Urinary bladder (tissue), 3 donors: ENCODE measurements at regions not wholly inside any gene's neighbourhood (a gene's known extent, or its start where the extent isn't known, plus 50 kb on each side); places are given as distances from the start of the nearest gene placed in this dataset.
"Not testable (repeated sequence)": the region's sequence is repeated elsewhere in the genome, so short reads cannot be mapped to it uniquely, and the experiment has no call there.

Experiments used
- DNase-seq: peaks from one replicate; pipeline ENCODE4 v3.0.0-alpha.2; 2015; ENCODE audit errors: extremely low spot score
- H3K27ac ChIP-seq: one replicate; pipeline ENCODE4 v1.5.1; 2013; ENCODE audit warnings: low read depth, mild to moderate bottlenecking, moderate library complexity
- H3K36me3 ChIP-seq: one replicate; pipeline ENCODE4 v1.6.1; 2013; ENCODE audit warnings: mild to moderate bottlenecking, moderate library complexity; ENCODE audit not compliant: insufficient read depth
- H3K4me1 ChIP-seq: one replicate; pipeline ENCODE4 v1.6.1; 2013; ENCODE audit warnings: mild to moderate bottlenecking, moderate library complexity; ENCODE audit not compliant: insufficient read depth
- H3K4me3 ChIP-seq: one replicate; pipeline ENCODE4 v1.5.1; 2013; ENCODE audit warnings: low read depth, low read length
- WGBS: extraction: QIAGEN DNeasy Blood & Tissue Kit; methylation state at CpG from one replicate; pipeline ENCODE4 v1.1.7; 2013; 5-methylcytosine and 5-hydroxymethylcytosine counted together
- donor health status: healthy with polysubstance abuse.
- donor health status: healthy.

DNA sequence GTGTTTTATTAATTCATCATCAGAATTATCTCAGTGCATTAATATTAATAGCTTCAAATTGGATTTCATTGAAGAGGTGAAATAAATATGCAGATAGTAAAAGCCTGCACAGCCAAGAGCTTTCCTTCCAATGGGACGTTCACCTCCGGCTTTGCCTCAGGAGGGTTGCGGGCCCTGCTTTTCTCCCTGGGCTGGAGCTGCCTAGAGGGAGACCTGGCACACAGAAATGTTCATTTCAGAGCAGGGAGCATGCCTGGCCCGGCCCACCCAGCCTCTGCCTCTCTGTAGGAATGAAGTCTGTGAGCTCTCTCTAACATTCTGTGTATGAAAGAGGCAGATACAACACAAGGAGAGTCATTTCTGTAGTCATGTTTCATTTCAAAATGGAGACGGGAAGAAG lies 100.4 kb upstream of the IRX2 start:
- Histone ChIP-seq H3K36me3 (no peaks in the 10 kb centered on the region), H3K27ac (no peak overlapping the region), H3K4me1 (no peaks in the 10 kb centered on the region), H3K4me3 (no peak overlapping the region)
- 79% methylated on average over 5 of the region's 5 CpGs for WGBS
- no peak for DNase-seq

- Histone ChIP-seq H3K36me3 (no peaks in the 10 kb centered on the region), H3K4me1 (no peaks in the 10 kb centered on the region), H3K27ac (no peak overlapping the region), H3K4me3 (no peak overlapping the region)
- WGBS = 76% methylated on average over 6 of the region's 6 CpGs
- DNase-seq = no peak
Measured at GRCh38 chr5:2849429-2849828, 98.0 kb upstream of the IRX2 start.

DNA sequence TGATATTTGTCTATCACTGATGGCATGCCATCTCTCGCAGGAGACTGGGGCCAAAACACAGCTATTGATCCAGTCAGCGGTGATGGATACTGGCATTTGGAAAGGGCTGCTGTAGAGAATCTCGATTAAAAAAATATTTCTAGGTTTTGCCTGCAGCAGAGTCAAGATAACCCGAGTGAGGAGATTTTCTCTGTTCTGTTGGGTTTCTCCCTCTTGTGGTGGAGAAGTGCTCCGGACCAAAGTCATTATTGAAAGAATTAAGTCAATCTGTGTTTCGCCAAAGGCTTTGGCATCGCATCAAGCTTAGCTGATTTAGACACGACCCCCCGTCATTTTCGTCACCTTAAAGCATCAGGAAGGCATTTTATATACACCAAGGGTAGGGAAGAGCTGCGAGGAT lies 97.1 kb upstream of the IRX2 start:
- no peaks in the 10 kb centered on the region for H3K4me1 ChIP-seq
- H3K36me3 ChIP-seq = no peaks in the 10 kb centered on the region
- WGBS = 57% methylated on average over 11 of the region's 11 CpGs
- H3K4me3 ChIP-seq = no peak overlapping the region
- no peak overlapping the region for H3K27ac ChIP-seq
- DNase-seq = no peak

DNA sequence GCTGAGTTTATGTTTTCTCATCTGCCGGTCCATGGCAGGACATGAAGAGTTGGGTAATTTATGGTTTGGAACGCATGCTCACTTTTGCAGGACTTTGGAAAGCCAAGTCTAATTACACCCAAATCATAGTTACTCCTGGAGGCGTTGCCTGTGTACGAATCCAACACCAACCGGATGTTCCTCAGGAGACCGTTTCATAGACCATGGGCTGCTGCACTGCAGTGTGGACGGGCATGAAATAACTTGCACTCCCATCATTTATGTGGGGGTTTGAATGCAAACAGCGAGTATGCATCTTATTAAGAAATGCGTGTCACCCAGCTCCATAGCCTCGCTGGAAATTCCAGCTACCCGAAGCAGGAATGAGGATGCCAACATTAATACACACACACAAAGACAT lies 96.1 kb upstream of the IRX2 start:
- H3K4me1 ChIP-seq = no peaks in the 10 kb centered on the region
- 80% methylated on average over 11 of the region's 11 CpGs for WGBS
- no peaks in the 10 kb centered on the region for H3K36me3 ChIP-seq
- no peak for DNase-seq
- no peak overlapping the region for H3K4me3 ChIP-seq
- H3K27ac ChIP-seq = no peak overlapping the region

DNA sequence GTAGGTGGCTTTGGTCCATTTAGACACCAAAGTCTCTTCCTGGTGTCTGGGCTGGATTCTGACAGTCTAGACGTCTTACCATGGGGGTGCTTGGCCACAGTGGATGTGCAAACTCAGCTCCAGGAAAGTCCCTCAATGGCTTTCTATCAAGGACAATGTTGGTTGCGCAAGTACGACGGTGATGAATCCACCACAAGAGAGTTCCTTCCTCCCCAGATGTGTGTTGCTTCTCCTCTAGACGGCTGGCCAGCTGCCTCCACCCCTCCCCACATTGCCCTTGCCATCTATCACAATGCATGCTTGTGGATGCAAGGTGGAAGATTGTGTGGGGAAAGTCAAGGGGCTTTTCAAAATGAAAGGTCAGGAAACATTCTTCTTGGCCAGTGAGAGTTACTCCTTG lies 89.7 kb upstream of the IRX2 start:
- DNase-seq = no peak
- H3K36me3 ChIP-seq = no peaks in the 10 kb centered on the region
- H3K27ac ChIP-seq = no peak overlapping the region
- no peak overlapping the region for H3K4me3 ChIP-seq
- 73% methylated on average over 5 of the region's 5 CpGs for WGBS
- no peaks in the 10 kb centered on the region for H3K4me1 ChIP-seq

DNA sequence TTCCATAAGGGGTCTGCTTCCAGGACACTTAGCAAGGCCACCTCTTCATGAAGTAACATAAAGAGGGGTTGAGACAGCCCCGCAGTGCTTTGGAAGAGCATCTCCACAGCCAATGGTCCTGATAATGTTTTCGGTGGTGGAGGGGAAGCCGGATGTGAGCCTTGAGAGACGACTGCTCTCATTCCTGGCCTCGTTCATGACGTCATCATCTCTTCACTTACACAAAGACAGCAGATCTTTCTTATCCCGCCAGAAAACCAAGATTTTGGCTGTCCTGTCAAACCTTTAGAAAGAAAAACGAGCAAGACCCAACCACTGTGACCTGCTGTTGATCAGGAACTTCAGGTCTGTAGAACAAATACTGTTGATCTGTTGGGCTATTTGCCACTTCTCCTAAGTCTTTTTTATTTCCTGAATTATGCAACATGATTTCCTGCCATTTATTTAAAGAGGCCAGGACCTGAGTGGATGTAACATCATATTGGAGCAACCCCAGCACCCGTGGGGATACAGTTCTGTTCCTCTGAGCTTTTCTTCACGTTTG lies 89.0 kb upstream of the IRX2 start:
- WGBS = 67% methylated on average over 10 of the region's 10 CpGs
- Histone ChIP-seq H3K36me3 (no peaks in the 10 kb centered on the region), H3K4me3 (no peak overlapping the region), H3K4me1 (no peaks in the 10 kb centered on the region), H3K27ac (no peak overlapping the region)
- DNase-seq = no peak

GRCh38 chr5:2836133-2836532 lies 84.7 kb upstream of the IRX2 start:
- WGBS = 41% methylated on average over 5 of the region's 5 CpGs
- DNase-seq = no peak
- no peak overlapping the region for H3K27ac ChIP-seq
- H3K4me1 ChIP-seq = no peaks in the 10 kb centered on the region
- H3K4me3 ChIP-seq = no peak overlapping the region
- H3K36me3 ChIP-seq = no peaks in the 10 kb centered on the region

GRCh38 chr5:2833556-2833955 lies 82.1 kb upstream of the IRX2 start:
- DNase-seq = no peak
- WGBS = 25% methylated on average over 11 of the region's 11 CpGs
- no peaks in the 10 kb centered on the region for H3K36me3 ChIP-seq
- no peak overlapping the region for H3K27ac ChIP-seq
- H3K4me3 ChIP-seq = no peak overlapping the region
- no peaks in the 10 kb centered on the region for H3K4me1 ChIP-seq

DNA sequence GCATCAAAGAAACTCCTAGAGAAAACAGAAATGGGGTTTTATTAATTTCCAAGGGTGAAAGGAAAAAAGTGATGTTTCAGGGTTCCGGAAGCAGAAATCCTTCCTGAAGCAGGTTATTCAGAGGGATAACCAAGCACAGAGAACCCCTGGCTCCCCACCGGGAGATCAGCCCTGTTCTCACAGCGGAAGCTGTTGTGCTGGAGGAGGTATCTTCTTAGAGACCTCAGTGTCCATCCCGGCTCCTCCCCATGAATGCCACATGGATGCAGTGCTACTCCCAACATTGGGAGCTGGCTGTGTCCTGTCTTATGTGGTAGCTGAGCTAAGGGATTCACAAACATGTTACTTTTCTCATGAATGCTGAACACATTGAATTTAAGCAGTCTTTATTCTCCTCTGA lies 80.9 kb upstream of the IRX2 start:
- no peak overlapping the region for H3K27ac ChIP-seq
- no peaks in the 10 kb centered on the region for H3K4me1 ChIP-seq
- H3K4me3 ChIP-seq = no peak overlapping the region
- DNase-seq = no peak
- H3K36me3 ChIP-seq = no peaks in the 10 kb centered on the region
- 58% methylated on average over 4 of the region's 4 CpGs for WGBS

DNA sequence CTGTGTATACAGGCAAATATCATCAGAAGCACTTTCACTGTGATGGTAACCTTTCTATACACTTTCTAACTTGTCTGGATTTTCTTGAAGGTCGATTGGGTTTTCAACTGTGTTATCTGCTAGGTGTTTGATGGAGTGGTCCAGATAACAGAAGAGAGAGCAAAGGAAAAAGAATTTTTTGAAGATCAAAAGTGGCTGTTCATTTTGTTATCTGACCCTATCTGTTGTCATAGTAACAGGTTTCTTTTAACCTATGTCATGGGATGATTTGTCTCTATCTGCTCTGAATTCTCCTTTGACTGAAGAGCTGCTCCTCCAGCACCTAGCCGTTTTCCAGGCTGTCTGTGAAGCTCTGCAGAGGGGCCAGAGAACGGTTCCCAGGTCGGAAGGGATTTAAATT lies 77.8 kb upstream of the IRX2 start:
- Histone ChIP-seq H3K27ac (no peak overlapping the region), H3K36me3 (no peaks in the 10 kb centered on the region), H3K4me3 (no peak overlapping the region), H3K4me1 (no peaks in the 10 kb centered on the region)
- WGBS = 13% methylated on average over 4 of the region's 4 CpGs
- no peak for DNase-seq

- Histone ChIP-seq H3K4me3 (no peak overlapping the region), H3K36me3 (no peaks in the 10 kb centered on the region), H3K4me1 (no peaks in the 10 kb centered on the region), H3K27ac (no peak overlapping the region)
- WGBS = 79% methylated on average over 7 of the region's 7 CpGs
- no peak for DNase-seq
Measured at GRCh38 chr5:2818936-2819335, 67.5 kb upstream of the IRX2 start.

- no peaks in the 10 kb centered on the region for H3K4me1 ChIP-seq
- no peaks in the 10 kb centered on the region for H3K36me3 ChIP-seq
- DNase-seq = no peak
- 48% methylated on average over 5 of the region's 5 CpGs for WGBS
- H3K4me3 ChIP-seq = no peak overlapping the region
- no peak overlapping the region for H3K27ac ChIP-seq
Measured at GRCh38 chr5:2817031-2817603, 65.6 kb upstream of the IRX2 start.

GRCh38 chr5:2813678-2814077 lies 62.2 kb upstream of the IRX2 start:
- no peak for DNase-seq
- Histone ChIP-seq H3K4me3 (no peak overlapping the region), H3K36me3 (no peaks in the 10 kb centered on the region), H3K4me1 (no peaks in the 10 kb centered on the region), H3K27ac (no peak overlapping the region)
- WGBS = 61% methylated on average over 9 of the region's 9 CpGs

DNA sequence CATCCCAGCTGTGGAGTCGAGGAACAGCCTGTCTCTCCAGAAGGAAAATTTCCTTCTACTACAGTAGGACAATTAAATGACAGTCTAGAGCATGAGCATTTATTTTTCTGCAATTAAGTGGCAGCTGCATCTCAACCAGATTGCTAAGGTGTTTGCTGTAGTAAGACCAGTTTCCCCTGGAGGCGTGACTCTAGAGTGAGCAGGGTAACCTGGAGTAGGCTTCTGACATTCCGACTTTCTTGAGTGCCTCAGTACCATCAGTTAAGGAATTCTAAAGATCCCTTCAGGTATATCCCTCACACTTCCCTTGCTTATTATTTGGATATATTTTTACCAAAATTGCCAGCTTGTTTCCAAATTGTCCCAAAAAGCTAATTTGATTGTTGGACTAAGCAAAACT lies 59.2 kb upstream of the IRX2 start:
- DNase-seq = no peak
- 74% methylated on average over 3 of the region's 3 CpGs for WGBS
- Histone ChIP-seq H3K4me3 (no peak overlapping the region), H3K4me1 (no peaks in the 10 kb centered on the region), H3K36me3 (no peaks in the 10 kb centered on the region), H3K27ac (no peak overlapping the region)

- not testable (repeated sequence) for DNase-seq, H3K27ac ChIP-seq, H3K36me3 ChIP-seq, H3K4me1 ChIP-seq, H3K4me3 ChIP-seq
- WGBS = 71% methylated on average over 5 of the region's 5 CpGs
Measured at GRCh38 chr5:2807244-2807643, 55.8 kb upstream of the IRX2 start.
